ENCODE measurements at regions not wholly inside any gene's neighbourhood (a gene's known extent, or its start where the extent isn't known, plus 50 kb on each side); places are given as distances from the start of the nearest gene placed in this dataset.

DNA sequence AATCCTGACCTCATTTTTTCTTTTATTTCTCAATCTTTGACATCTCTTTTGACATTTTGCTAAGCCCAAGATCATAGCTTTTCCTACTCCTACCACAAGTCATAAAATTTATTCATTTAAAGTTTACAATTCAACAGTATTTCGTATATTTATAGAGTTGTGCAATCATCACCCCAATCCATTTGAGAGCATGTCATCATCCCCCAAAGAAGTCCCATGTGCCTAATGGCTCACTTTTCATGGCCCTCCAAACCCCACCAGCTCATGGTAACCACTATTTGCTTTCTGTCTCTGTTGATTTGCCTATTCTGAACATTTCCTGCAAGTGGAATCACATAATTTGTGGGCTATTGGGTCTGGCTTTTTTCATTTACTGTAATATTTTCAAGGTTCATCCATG is 52.5 kb upstream of the GLI3 start:
- no TSS peak for BruUV-seq (replicated peaks)
- CTCF ChIA-PET: no interaction called here
- Histone ChIP-seq H3K9ac (ENCODE audit: low read length) (no peak overlapping the region), H3K9me3 (ENCODE audit: control insufficient read depth in 1 of 2, insufficient read depth in 1 of 2, low read depth in 1 of 2, low read length in 2 of 2) (no peaks in the 10 kb centered on the region; a peak in 1 of 4 replicates), H3K27ac (ENCODE audit: low read depth, low read length) (no peak overlapping the region), H3K4me1 (ENCODE audit: control insufficient read depth in 1 of 2, insufficient read depth in 2 of 2, low read length in 2 of 2) (no peaks in the 10 kb centered on the region), H2AFZ (ENCODE audit: low read depth, low read length, poor library complexity, severe bottlenecking) (no peak overlapping the region), H3K4me3 (replicated peaks in 1 of 2; ENCODE audit: low read depth in 1 of 2, low read length in 2 of 2) (no peak overlapping the region), H3K27me3 (ENCODE audit: insufficient read depth, low read length) (no peaks in the 10 kb centered on the region), H3K4me2 (ENCODE audit: low read length) (no peak overlapping the region), H3K9me2 (ENCODE audit: insufficient read depth) (no peaks in the 10 kb centered on the region), H3K36me3 (ENCODE audit: control insufficient read depth in 1 of 2, insufficient read depth in 2 of 2, low read length in 2 of 2) (no peaks in the 10 kb centered on the region), H3K79me2 (ENCODE audit: insufficient read depth, low read length) (no peaks in the 10 kb centered on the region), H4K20me1 (ENCODE audit: insufficient read depth) (no peaks in the 10 kb centered on the region)
- DNase-seq (ENCODE audit: low read depth, low spot score): no peak
- intact Hi-C loops (cut with micrococcal nuclease): no loop called here
- RAD21 ChIA-PET (ENCODE audit: low non-redundant PET in 1 of 2, low total read pairs in 2 of 2, uncharacterized antibody in 2 of 2, unreplicated experiment in 2 of 2): no interaction called here
- ATAC-seq: no peak
- POLR2A ChIA-PET: no interaction called here
- no peak for TF ChIP-seq RAD21 (IDR thresholded peaks at IDR 0.05; ENCODE audit: low read depth)
- TF ChIP-seq, protein P1, sequence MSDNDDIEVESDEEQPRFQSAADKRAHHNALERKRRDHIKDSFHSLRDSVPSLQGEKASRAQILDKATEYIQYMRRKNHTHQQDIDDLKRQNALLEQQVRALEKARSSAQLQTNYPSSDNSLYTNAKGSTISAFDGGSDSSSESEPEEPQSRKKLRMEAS (IDR thresholded peaks at IDR 0.05): no peak
- TF ChIP-seq, protein P2, sequence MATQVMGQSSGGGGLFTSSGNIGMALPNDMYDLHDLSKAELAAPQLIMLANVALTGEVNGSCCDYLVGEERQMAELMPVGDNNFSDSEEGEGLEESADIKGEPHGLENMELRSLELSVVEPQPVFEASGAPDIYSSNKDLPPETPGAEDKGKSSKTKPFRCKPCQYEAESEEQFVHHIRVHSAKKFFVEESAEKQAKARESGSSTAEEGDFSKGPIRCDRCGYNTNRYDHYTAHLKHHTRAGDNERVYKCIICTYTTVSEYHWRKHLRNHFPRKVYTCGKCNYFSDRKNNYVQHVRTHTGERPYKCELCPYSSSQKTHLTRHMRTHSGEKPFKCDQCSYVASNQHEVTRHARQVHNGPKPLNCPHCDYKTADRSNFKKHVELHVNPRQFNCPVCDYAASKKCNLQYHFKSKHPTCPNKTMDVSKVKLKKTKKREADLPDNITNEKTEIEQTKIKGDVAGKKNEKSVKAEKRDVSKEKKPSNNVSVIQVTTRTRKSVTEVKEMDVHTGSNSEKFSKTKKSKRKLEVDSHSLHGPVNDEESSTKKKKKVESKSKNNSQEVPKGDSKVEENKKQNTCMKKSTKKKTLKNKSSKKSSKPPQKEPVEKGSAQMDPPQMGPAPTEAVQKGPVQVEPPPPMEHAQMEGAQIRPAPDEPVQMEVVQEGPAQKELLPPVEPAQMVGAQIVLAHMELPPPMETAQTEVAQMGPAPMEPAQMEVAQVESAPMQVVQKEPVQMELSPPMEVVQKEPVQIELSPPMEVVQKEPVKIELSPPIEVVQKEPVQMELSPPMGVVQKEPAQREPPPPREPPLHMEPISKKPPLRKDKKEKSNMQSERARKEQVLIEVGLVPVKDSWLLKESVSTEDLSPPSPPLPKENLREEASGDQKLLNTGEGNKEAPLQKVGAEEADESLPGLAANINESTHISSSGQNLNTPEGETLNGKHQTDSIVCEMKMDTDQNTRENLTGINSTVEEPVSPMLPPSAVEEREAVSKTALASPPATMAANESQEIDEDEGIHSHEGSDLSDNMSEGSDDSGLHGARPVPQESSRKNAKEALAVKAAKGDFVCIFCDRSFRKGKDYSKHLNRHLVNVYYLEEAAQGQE (IDR thresholded peaks at IDR 0.05; ENCODE audit: low read depth): no peak
- TF ChIP-seq POLR2AphosphoS5 (IDR thresholded peaks at IDR 0.05; ENCODE audit: low read depth, low read length): no peak
- no peak for TF ChIP-seq ZNF274 (IDR thresholded peaks at IDR 0.05; ENCODE audit: low read depth, low read length)
- TF ChIP-seq EZH2phosphoT487 (IDR thresholded peaks at IDR 0.05; ENCODE audit: borderline replicate concordance): no peak
- no peak for TF ChIP-seq JUND (IDR thresholded peaks at IDR 0.05)
- no peak for TF ChIP-seq ELF1 (IDR thresholded peaks at IDR 0.05; ENCODE audit: borderline replicate concordance, low read depth)
